ENCODE measurements at regions not wholly inside any gene's neighbourhood (a gene's known extent, or its start where the extent isn't known, plus 50 kb on each side); places are given as distances from the start of the nearest gene placed in this dataset.

GRCh38 chr3:181302960-181303359, 313.4 kb upstream of the DNAJC19 start:
- TF ChIP-seq POLR2AphosphoS5 (IDR thresholded peaks at IDR 0.05; ENCODE audit: low read depth, low read length) (no peak), POLR2A (IDR thresholded peaks at IDR 0.05; ENCODE audit: low read depth, low read length) (no peak), TAF1 (IDR thresholded peaks at IDR 0.05; ENCODE audit: borderline replicate concordance, low read depth, low read length) (no peak)
